ENCODE measurements at regions not wholly inside any gene's neighbourhood (a gene's known extent, or its start where the extent isn't known, plus 50 kb on each side); places are given as distances from the start of the nearest gene placed in this dataset.

DNA sequence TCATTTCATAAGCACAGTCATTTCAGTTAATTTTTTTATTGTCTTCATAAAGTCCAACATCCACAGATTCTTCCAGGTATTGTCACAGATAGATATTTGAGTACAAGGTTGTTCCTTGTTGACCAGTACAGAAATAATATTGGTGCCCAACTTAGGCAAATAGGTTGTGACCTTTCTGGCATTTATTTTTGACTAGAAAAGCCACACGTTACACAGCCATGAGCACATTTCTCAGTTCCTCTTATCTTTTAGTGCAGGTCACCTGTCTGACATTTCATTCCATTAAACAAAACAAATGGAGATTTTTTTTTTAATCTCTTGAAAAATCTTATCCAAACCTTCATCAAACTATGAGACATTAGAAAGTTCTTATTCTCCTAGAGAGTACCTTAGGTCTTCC lies 428.8 kb downstream of the ZNF521 start:
- Histone ChIP-seq H3K27ac (ENCODE audit: insufficient read depth, low read length) (no peak overlapping the region), H2BK5ac (ENCODE audit: low read depth, low read length, poor library complexity, severe bottlenecking) (no peak overlapping the region), H4K8ac (ENCODE audit: low read depth in 2 of 2, low read length in 2 of 2) (no peak overlapping the region), H4K91ac (ENCODE audit: insufficient read depth, low read depth, low read length) (no peak overlapping the region), H3K4me3 (ENCODE audit: insufficient read depth, low read depth, low read length) (no peak overlapping the region), H3K9me1 (ENCODE audit: insufficient read depth, low read length) (no peaks in the 10 kb centered on the region), H4K20me1 (ENCODE audit: insufficient read depth, low read length) (no peaks in the 10 kb centered on the region), H3K18ac (ENCODE audit: low read depth, low read length) (no peak overlapping the region), H3K9ac (ENCODE audit: low read depth, low read length) (no peak overlapping the region), H3K56ac (ENCODE audit: extremely low read depth, insufficient read depth, low read length) (no peak overlapping the region), H3K23ac (ENCODE audit: low read depth, low read length) (no peak overlapping the region), H3K4me1 (ENCODE audit: control insufficient read depth, insufficient read depth, low read length) (no peaks in the 10 kb centered on the region), H2AFZ (replicated peaks; ENCODE audit: low read length, poor library complexity) (no peak overlapping the region), H2BK20ac (ENCODE audit: low read depth, low read length) (no peak overlapping the region), H2AK5ac (ENCODE audit: low read depth, low read length) (no peak overlapping the region), H2BK120ac (ENCODE audit: low read depth, low read length) (no peak overlapping the region), H3K79me1 (ENCODE audit: low read depth in 1 of 2, low read length in 2 of 2) (no peaks in the 10 kb centered on the region), H3K27me3 (ENCODE audit: control insufficient read depth, insufficient read depth, low read length) (peaks cover 33% of the 10 kb centered on the region), H4K5ac (ENCODE audit: low read depth, low read length) (no peak overlapping the region), H3K14ac (replicated peaks; ENCODE audit: low read depth, low read length) (no peak overlapping the region), H3K9me3 (ENCODE audit: control insufficient read depth, insufficient read depth, low read length) (no peaks in the 10 kb centered on the region), H3K4me2 (ENCODE audit: low read depth, low read length) (no peak overlapping the region), H2BK15ac (ENCODE audit: low read depth, low read length) (no peak overlapping the region), H3K36me3 (ENCODE audit: control insufficient read depth, insufficient read depth, low read length) (no peaks in the 10 kb centered on the region), H3K4ac (ENCODE audit: low read depth, low read length) (no peak overlapping the region), H2AK9ac (replicated peaks; ENCODE audit: low read depth, low read length, poor library complexity) (no peak overlapping the region)
- dilution Hi-C loops (cut with HindIII; ENCODE audit: low sequenced_read_pairs, unreplicated experiment) (no loop called here), intact Hi-C loops (cut with micrococcal nuclease) (no loop called here), in situ Hi-C loops (cut with MboI; ENCODE audit: low sequenced_read_pairs) (no loop called here)
- no TSS peak for BruUV-seq (replicated peaks)
- ChIA-PET POLR2A (ENCODE audit: unreplicated experiment) (no interaction called here), CTCF (no interaction called here)
- TF ChIP-seq, protein P1, sequence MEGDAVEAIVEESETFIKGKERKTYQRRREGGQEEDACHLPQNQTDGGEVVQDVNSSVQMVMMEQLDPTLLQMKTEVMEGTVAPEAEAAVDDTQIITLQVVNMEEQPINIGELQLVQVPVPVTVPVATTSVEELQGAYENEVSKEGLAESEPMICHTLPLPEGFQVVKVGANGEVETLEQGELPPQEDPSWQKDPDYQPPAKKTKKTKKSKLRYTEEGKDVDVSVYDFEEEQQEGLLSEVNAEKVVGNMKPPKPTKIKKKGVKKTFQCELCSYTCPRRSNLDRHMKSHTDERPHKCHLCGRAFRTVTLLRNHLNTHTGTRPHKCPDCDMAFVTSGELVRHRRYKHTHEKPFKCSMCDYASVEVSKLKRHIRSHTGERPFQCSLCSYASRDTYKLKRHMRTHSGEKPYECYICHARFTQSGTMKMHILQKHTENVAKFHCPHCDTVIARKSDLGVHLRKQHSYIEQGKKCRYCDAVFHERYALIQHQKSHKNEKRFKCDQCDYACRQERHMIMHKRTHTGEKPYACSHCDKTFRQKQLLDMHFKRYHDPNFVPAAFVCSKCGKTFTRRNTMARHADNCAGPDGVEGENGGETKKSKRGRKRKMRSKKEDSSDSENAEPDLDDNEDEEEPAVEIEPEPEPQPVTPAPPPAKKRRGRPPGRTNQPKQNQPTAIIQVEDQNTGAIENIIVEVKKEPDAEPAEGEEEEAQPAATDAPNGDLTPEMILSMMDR (conservative IDR thresholded peaks at IDR 0.05; ENCODE audit: low read depth, low read length), result no peak
- no peak for TF ChIP-seq MAFK (IDR thresholded peaks at IDR 0.05; ENCODE audit: low read depth, low read length)
- no peak for TF ChIP-seq SMC3 (IDR thresholded peaks at IDR 0.05; ENCODE audit: low read depth, low read length)
- no peak for TF ChIP-seq POLR2A (IDR thresholded peaks at IDR 0.05; ENCODE audit: low read depth, low read length)
- TF ChIP-seq USF2 (IDR thresholded peaks at IDR 0.05; ENCODE audit: low read depth, low read length), result no peak
- TF ChIP-seq FOS (IDR thresholded peaks at IDR 0.05; ENCODE audit: low read depth, low read length), result no peak
- no peak for TF ChIP-seq MXI1 (IDR thresholded peaks at IDR 0.05; ENCODE audit: borderline replicate concordance, low read depth, low read length)
- TF ChIP-seq CHD1 (IDR thresholded peaks at IDR 0.05; ENCODE audit: low read depth, low read length), result no peak
- TF ChIP-seq MAZ (IDR thresholded peaks at IDR 0.05; ENCODE audit: borderline replicate concordance, low read depth, low read length), result no peak
- TF ChIP-seq BHLHE40 (IDR thresholded peaks at IDR 0.05; ENCODE audit: low read depth, low read length), result no peak
- no peak for TF ChIP-seq RCOR1 (IDR thresholded peaks at IDR 0.05; ENCODE audit: insufficient replicate concordance, low read length)
- TF ChIP-seq NFE2L2 (IDR thresholded peaks at IDR 0.05; ENCODE audit: low read depth, low read length), result no peak
- TF ChIP-seq CEBPB (IDR thresholded peaks at IDR 0.05; ENCODE audit: low read depth, low read length), result no peak
- TF ChIP-seq RFX5 (IDR thresholded peaks at IDR 0.05; ENCODE audit: low read depth, low read length), result no peak
- TF ChIP-seq, protein P2, sequence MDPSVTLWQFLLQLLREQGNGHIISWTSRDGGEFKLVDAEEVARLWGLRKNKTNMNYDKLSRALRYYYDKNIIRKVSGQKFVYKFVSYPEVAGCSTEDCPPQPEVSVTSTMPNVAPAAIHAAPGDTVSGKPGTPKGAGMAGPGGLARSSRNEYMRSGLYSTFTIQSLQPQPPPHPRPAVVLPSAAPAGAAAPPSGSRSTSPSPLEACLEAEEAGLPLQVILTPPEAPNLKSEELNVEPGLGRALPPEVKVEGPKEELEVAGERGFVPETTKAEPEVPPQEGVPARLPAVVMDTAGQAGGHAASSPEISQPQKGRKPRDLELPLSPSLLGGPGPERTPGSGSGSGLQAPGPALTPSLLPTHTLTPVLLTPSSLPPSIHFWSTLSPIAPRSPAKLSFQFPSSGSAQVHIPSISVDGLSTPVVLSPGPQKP (IDR thresholded peaks at IDR 0.05; ENCODE audit: borderline replicate concordance, low read depth, low read length), result no peak
- no peak for TF ChIP-seq RAD21 (IDR thresholded peaks at IDR 0.05; ENCODE audit: low read length)
- WGBS, 2 experiments (ENCODE audit: extremely low coverage in 2 of 2, insufficient read length in 1 of 2), result 0% methylated on average over 1 of the region's 1 CpG; no CpG with 5 or more reads in 1 of the 2 experiments
- ATAC-seq (ENCODE audit: low read depth) (no peak), DNase-seq (no peak)
